ENCODE measurements at regions not wholly inside any gene's neighbourhood (a gene's known extent, or its start where the extent isn't known, plus 50 kb on each side); places are given as distances from the start of the nearest gene placed in this dataset.

- no peak for TF ChIP-seq CTCF (IDR thresholded peaks at IDR 0.05; ENCODE audit: low read depth, low read length)
- TF ChIP-seq EZH2phosphoT487 (IDR thresholded peaks at IDR 0.05; ENCODE audit: low read depth): no peak
These were observed 363.3 kb downstream of the ARL4A start for GRCh38 chr7:13050703-13051102.

Data from OCI-LY3 (cell line).